Gastrocnemius medialis (tissue), 4 donors: ENCODE measurements at regions not wholly inside any gene's neighbourhood (a gene's known extent, or its start where the extent isn't known, plus 50 kb on each side); places are given as distances from the start of the nearest gene placed in this dataset.
"Not testable (repeated sequence)": the region's sequence is repeated elsewhere in the genome, so short reads cannot be mapped to it uniquely, and the experiment has no call there.

Experiments used
- ATAC-seq, 2 donors: fragments of 150-250 bp; one replicate each; pipeline ENCODE4 v1.9.1; 2016
- DNase-seq, 2 donors: peaks; one replicate each; pipeline ENCODE4 v3.0.0-alpha.2; 2019
- H3K27ac ChIP-seq, 4 donors: fragments of 200-600 bp; sonication (generic); 1 replicate in 1 of 4; 2 replicates in 3 of 4; pipeline ENCODE4 v1.5.1; 2016 to 2018; ENCODE audit warnings: mild to moderate bottlenecking in 2 of 4, moderate library complexity in 1 of 4
- H3K27me3 ChIP-seq, 3 donors: fragments of 200-600 bp; sonication (generic) in 2 of 3; 1 replicate in 1 of 3; 2 replicates in 2 of 3; pipeline versions ENCODE4 v1.5.1 to v1.6.0; 2016 to 2019; ENCODE audit warnings: mild to moderate bottlenecking in 1 of 3, moderate library complexity in 1 of 3
- H3K36me3 ChIP-seq, 2 donors: fragments of 200-600 bp; sonication (generic) in 1 of 2; one replicate each; pipeline ENCODE4 v1.5.1; 2017 to 2018
- H3K4me1 ChIP-seq, 2 donors: fragments of 200-600 bp; sonication (generic) in 1 of 2; one replicate each; pipeline ENCODE4 v1.5.1; 2016 to 2017; ENCODE audit warnings: mild to moderate bottlenecking in 2 of 2
- H3K4me3 ChIP-seq, 4 donors: fragments of 200-600 bp; sonication (generic) in 3 of 4; 1 replicate in 1 of 4; 2 replicates in 3 of 4; pipeline ENCODE4 v1.5.1; 2016 to 2019; ENCODE audit warnings: mild to moderate bottlenecking in 2 of 4
- H3K9me3 ChIP-seq, 3 donors: fragments of 200-600 bp; sonication (generic) in 2 of 3; 1 replicate in 1 of 3; 2 replicates in 2 of 3; pipeline ENCODE4 v1.5.1; 2016 to 2019
- POLR2A ChIP-seq, 2 donors: fragments of 450-650 bp; IDR thresholded peaks; one replicate each; pipeline ENCODE4 v1.6.1; 2017; ENCODE audit warnings: antibody characterized with exemption in 2 of 2, mild to moderate bottlenecking in 2 of 2, moderate library complexity in 2 of 2
- in situ Hi-C, 4 donors: fragments of 200-750 bp; cut with MboI; loops; one replicate each; pipeline versions ENCODE4 v1.15.0 to v1.8.0; 2017; ENCODE audit warnings: low sequenced_read_pairs in 4 of 4
- intact Hi-C: fragments of 100-400 bp; cut with DNase I; formaldehyde crosslinking; loops from one replicate; pipeline ENCODE4 v1.15.1; 2023; ENCODE audit warnings: low total_unique reads
- TF ChIP-seq, protein P1 (sequence below), 5 experiments: fragments of 450-650 bp in 3 of 5; fragments of 200-600 bp in 2 of 5; sonication (generic) in 2 of 5; IDR thresholded peaks in 4 of 5; conservative IDR thresholded peaks in 1 of 5; 1 replicate in 4 of 5; 2 replicates in 1 of 5; pipeline ENCODE4 v1.5.1; 2016 to 2019; ENCODE audit warnings: antibody characterized with exemption in 5 of 5, mild to moderate bottlenecking in 3 of 5, moderate library complexity in 3 of 5

DNA sequence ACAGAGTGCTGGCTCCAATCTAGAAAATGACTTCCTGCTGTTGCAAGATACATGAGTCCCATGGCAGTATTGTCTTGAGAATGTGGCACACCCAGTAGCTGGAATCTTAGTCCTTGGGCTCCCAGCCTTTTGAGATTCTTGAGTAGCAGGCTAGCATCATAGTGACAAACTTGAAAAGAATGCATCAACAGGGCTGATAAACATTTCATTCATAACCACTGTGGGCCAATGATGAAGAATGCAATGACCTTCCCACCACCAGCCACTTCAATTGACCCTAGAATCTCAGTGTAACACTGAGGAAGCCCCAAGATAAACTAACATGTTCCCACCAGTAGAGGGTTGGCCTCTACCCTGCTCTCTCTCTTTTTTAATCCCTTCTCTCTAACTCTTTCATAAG, 329.3 kb downstream of the GBA3 start:
- Histone ChIP-seq H3K4me1 (no peaks in the 10 kb centered on the region), H3K4me3 (no peak overlapping the region), H3K27ac (no peak overlapping the region), H3K36me3 (no peaks in the 10 kb centered on the region), H3K27me3 (no peaks in the 10 kb centered on the region), H3K9me3 (no peaks in the 10 kb centered on the region)
- DNase-seq (no peak), ATAC-seq (peak; percentile 26 to 56)
- TF ChIP-seq, protein P1, sequence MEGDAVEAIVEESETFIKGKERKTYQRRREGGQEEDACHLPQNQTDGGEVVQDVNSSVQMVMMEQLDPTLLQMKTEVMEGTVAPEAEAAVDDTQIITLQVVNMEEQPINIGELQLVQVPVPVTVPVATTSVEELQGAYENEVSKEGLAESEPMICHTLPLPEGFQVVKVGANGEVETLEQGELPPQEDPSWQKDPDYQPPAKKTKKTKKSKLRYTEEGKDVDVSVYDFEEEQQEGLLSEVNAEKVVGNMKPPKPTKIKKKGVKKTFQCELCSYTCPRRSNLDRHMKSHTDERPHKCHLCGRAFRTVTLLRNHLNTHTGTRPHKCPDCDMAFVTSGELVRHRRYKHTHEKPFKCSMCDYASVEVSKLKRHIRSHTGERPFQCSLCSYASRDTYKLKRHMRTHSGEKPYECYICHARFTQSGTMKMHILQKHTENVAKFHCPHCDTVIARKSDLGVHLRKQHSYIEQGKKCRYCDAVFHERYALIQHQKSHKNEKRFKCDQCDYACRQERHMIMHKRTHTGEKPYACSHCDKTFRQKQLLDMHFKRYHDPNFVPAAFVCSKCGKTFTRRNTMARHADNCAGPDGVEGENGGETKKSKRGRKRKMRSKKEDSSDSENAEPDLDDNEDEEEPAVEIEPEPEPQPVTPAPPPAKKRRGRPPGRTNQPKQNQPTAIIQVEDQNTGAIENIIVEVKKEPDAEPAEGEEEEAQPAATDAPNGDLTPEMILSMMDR (IDR thresholded peaks at IDR 0.05 in 4 of 5, conservative IDR thresholded peaks at IDR 0.05 in 1 of 5): no peak
- TF ChIP-seq POLR2A (IDR thresholded peaks at IDR 0.05): no peak
- intact Hi-C loops (no loop called here), in situ Hi-C loops (no loop called here)

DNA sequence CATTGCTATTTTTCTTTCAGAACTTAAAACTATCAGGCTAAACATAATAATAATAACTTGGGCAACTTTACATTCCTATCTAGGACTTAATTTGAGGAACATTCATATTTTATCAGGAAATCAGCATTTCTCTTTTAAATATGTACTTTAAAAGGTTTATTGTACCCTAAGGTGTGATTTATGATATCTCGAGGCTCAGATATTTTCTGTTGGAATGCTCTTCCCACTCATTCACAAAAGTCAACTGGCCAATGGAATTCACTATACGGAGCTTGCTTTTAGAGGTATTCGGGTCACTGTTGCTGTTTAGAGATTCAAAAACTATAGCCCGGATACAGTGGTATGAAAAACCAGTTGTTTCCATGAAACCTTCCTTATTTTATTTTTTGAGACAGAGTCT, 328.3 kb downstream of the GBA3 start:
- intact Hi-C loops (no loop called here), in situ Hi-C loops (no loop called here)
- Histone ChIP-seq H3K27me3 (no peaks in the 10 kb centered on the region), H3K4me1 (no peaks in the 10 kb centered on the region), H3K9me3 (no peaks in the 10 kb centered on the region), H3K4me3 (no peak overlapping the region), H3K36me3 (no peaks in the 10 kb centered on the region), H3K27ac (no peak overlapping the region)
- ATAC-seq: no peak
- DNase-seq: no peak
- TF ChIP-seq, protein P1 (IDR thresholded peaks at IDR 0.05 in 4 of 5, conservative IDR thresholded peaks at IDR 0.05 in 1 of 5): no peak
- TF ChIP-seq POLR2A (IDR thresholded peaks at IDR 0.05): no peak

DNA sequence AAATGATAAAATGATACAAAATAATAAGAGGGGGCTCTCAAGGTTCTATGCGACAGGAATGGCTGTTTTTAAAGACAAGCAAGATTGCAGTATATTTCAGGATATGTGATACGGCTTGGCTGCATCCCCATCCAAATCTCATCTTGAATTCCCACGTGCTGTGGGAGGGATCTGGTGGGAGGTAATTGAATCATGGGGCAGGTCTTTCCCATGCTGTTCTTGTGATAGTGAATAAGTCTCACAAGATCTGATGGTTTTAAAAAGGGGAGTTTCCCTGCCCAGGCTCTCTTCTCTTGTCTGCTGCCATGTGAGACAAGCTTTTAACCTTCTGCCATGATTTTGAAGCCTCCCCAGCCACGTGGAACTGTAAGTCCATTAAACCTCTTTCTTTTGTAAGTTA, 327.7 kb downstream of the GBA3 start:
- intact Hi-C loops, H3K4me3 ChIP-seq, H3K9me3 ChIP-seq, H3K4me1 ChIP-seq, in situ Hi-C loops, ATAC-seq, H3K27ac ChIP-seq, H3K36me3 ChIP-seq, DNase-seq, H3K27me3 ChIP-seq: not testable (repeated sequence)

DNA sequence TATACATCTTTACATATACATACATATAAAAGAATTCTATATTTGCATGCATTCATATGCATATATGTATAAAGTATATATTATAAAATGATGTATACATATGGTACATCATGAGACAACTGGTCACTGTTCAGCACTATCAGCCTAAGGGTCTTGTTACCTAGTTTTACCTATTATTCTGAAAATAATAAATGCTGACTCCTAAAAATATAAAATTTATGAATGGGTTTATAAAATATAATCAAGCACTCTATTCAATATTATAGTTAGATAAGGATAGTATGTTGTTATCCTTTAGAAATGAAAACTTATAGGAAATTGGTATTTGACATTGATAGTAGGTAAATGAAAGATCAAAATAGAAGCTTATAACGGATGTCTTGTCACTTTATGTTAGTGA, 324.2 kb downstream of the GBA3 start:
- DNase-seq: no peak
- no peak overlapping the region for H3K27ac ChIP-seq
- no peak overlapping the region for H3K4me3 ChIP-seq

DNA sequence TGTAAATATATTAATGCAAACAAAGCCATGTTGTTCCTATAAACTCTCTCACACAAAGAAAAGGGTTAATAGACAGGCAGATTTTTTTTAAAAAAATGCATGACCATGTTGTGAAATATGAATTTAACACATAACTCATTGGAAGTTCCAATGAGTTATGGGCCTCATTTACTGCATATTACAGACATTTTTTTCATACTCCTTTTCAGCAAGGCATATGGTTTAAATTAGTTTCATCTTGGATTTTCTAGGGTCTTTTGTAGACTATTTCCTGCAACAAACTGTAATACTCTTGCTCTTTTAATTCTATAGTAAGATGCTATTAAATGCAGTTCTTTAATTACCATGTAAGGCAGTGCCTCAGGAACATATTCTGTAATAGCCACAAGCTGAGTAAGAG, 323.1 kb downstream of the GBA3 start:
- H3K27ac ChIP-seq: no peak overlapping the region
- H3K9me3 ChIP-seq: no peaks in the 10 kb centered on the region
- no peak overlapping the region for H3K4me3 ChIP-seq
- H3K4me1 ChIP-seq: no peaks in the 10 kb centered on the region
- TF ChIP-seq POLR2A (IDR thresholded peaks at IDR 0.05): no peak
- TF ChIP-seq, protein P1 (IDR thresholded peaks at IDR 0.05 in 4 of 5, conservative IDR thresholded peaks at IDR 0.05 in 1 of 5): no peak
- intact Hi-C loops: no loop called here
- ATAC-seq (no peak), DNase-seq (no peak)
- H3K36me3 ChIP-seq: no peaks in the 10 kb centered on the region
- in situ Hi-C loops: no loop called here
- no peaks in the 10 kb centered on the region for H3K27me3 ChIP-seq

More for the DNA sequence above, 324.2 kb downstream of the GBA3 start:
- intact Hi-C loops: no loop called here
- Histone ChIP-seq H3K9me3 (no peaks in the 10 kb centered on the region), H3K36me3 (no peaks in the 10 kb centered on the region), H3K4me1 (no peaks in the 10 kb centered on the region), H3K27me3 (no peaks in the 10 kb centered on the region)
- TF ChIP-seq POLR2A (IDR thresholded peaks at IDR 0.05): no peak
- TF ChIP-seq, protein P1 (IDR thresholded peaks at IDR 0.05 in 4 of 5, conservative IDR thresholded peaks at IDR 0.05 in 1 of 5): no peak
- in situ Hi-C loops: no loop called here
- no peak for ATAC-seq
